Cardiac fibroblast (primary cell): ENCODE measurements at regions not wholly inside any gene's neighbourhood (a gene's known extent, or its start where the extent isn't known, plus 50 kb on each side); places are given as distances from the start of the nearest gene placed in this dataset.

Experiments used
- DNase-seq, 2 donors: peaks; one replicate each; pipeline versions ENCODE4 v3.0.0 to v3.0.0-alpha.2; 2010; ENCODE audit warnings: low read depth in 2 of 2
- H3K4me3 ChIP-seq, 2 donors: replicated peaks in 1 of 2; 1 replicate in 1 of 2; 2 replicates in 1 of 2; pipeline ENCODE4 v1.5.1; 2011; ENCODE audit warnings: low read depth in 2 of 2, low read length in 2 of 2, mild to moderate bottlenecking in 2 of 2, moderate library complexity in 1 of 2
- CTCF ChIP-seq: IDR thresholded peaks from one replicate; pipeline ENCODE4 v1.5.1; 2011; ENCODE audit warnings: low read depth, mild to moderate bottlenecking, low read length, inconsistent platforms

DNA sequence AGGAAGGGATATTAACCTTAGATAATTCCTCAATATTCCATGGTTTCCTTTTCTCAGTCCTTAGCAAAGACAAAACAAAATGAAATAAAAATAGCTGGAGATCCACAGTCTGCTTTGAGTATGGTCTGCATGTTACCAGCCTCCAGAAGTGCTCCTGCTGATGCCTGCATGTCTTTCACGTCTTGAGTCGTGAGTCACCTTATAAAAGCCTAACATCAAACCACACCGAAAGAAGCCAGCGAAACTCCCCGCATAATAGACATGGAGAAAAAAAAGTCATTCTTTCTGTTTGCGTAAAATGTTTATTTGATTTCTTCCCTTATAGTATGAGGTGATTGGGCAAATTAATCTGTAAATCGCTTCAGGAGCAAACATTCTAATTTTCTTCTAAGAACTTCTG is 380.5 kb downstream of the SLCO4C1 start:
- no peak overlapping the region for H3K4me3 ChIP-seq
- no peak for TF ChIP-seq CTCF
- no peak for DNase-seq

- TF ChIP-seq CTCF: no peak
- peak; percentile 4 to 44 for DNase-seq
These were observed 391.3 kb downstream of the SLCO4C1 start for GRCh38 chr5:101904736-101905135.

GRCh38 chr5:101897914-101898313 is 398.2 kb downstream of the SLCO4C1 start:
- no peak overlapping the region for H3K4me3 ChIP-seq
- no peak for DNase-seq
- TF ChIP-seq CTCF: no peak

More at GRCh38 chr5:101904736-101905135, 391.3 kb downstream of the SLCO4C1 start:
- H3K4me3 ChIP-seq: no peak overlapping the region

DNA sequence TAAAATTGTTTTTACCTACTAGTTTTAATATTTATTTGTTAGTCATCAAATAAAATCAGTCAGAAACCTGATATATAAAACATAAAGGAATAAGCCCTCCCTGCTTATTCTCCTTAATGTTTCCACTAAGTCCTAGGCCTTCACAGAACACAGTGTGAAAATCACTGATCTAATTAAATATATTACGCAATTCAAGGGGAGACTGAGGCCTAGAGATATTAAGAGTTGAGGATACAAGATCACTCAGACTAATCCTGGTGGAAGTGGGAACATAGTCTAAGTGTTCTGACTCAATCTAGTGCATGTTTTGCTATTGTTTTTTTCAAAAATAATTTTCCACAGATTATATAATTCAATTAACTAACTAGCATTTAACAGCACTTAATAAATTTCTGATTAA is 401.1 kb downstream of the SLCO4C1 start:
- no peak for DNase-seq
- no peak overlapping the region for H3K4me3 ChIP-seq
- TF ChIP-seq CTCF: no peak

GRCh38 chr5:101878190-101878589 is 417.9 kb downstream of the SLCO4C1 start:
- H3K4me3 ChIP-seq: no peak overlapping the region
- no peak for TF ChIP-seq CTCF
- DNase-seq: no peak

GRCh38 chr5:101877451-101877850 is 418.6 kb downstream of the SLCO4C1 start:
- peak in 1 of 2 donors; percentile 0 for DNase-seq
- TF ChIP-seq CTCF: no peak
- no peak overlapping the region for H3K4me3 ChIP-seq

DNA sequence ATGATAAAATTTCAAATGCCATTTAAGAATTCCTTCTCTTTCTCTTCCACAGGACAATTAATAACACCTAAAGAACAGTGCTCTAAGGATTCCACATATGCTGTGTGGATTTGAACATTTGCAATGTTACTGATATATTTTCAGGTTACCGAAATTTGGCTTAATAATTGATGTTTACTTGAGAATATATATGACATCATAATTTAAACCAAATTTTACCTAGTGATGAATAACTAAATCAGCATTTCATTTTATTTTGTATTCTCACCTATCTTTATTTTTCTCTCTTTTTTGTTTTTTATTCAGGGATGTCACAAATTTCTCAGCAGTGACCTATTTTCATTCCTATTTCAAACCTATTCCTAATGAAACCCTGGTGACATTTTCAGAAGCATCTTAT is 429.6 kb downstream of the SLCO4C1 start:
- no peak for TF ChIP-seq CTCF
- no peak overlapping the region for H3K4me3 ChIP-seq
- DNase-seq: no peak
